Type B pancreatic cell (in vitro differentiated cells): ENCODE measurements at regions not wholly inside any gene's neighbourhood (a gene's known extent, or its start where the extent isn't known, plus 50 kb on each side); places are given as distances from the start of the nearest gene placed in this dataset.

ENCODE experiments used
- DNase-seq: peaks from one replicate; pipeline ENCODE4 v3.0.0; 2021; ENCODE audit warnings: mixed read lengths; ENCODE audit not compliant: unreplicated experiment; ENCODE audit errors: extremely low spot score
- H3K27ac Mint-ChIP-seq: 2 replicates; pipeline ENCODE4 v1.8.0; 2021; ENCODE audit warnings: mild to moderate bottlenecking, mixed read lengths
- H3K27me3 Mint-ChIP-seq: 2 replicates; pipeline ENCODE4 v1.8.0; 2021; ENCODE audit warnings: mixed read lengths
- H3K36me3 Mint-ChIP-seq: 2 replicates; pipeline ENCODE4 v1.8.0; 2021; ENCODE audit warnings: mixed read lengths
- H3K4me1 Mint-ChIP-seq: one replicate; pipeline ENCODE4 v1.8.0; 2021; ENCODE audit warnings: mixed read lengths; ENCODE audit not compliant: unreplicated experiment
- H3K4me3 Mint-ChIP-seq: 2 replicates; pipeline ENCODE4 v1.8.0; 2021; ENCODE audit warnings: mild to moderate bottlenecking, mixed read lengths
- H3K9me3 Mint-ChIP-seq: 2 replicates; pipeline ENCODE4 v1.8.0; 2021; ENCODE audit warnings: mixed read lengths
- CTCF ChIP-seq: fragments of 200-600 bp; sonication (generic); conservative IDR thresholded peaks from 2 replicates; pipeline ENCODE4 v1.5.0; 2021; ENCODE audit warnings: antibody characterized with exemption, mild to moderate bottlenecking

GRCh38 chr6:92635553-92636153 lies 783.7 kb downstream of the EPHA7 start:
- Mint-ChIP-seq H3K27ac (no peak overlapping the region), H3K9me3 (no peaks in the 10 kb centered on the region), H3K27me3 (no peaks in the 10 kb centered on the region), H3K4me1 (no peaks in the 10 kb centered on the region), H3K4me3 (no peak overlapping the region), H3K36me3 (no peaks in the 10 kb centered on the region)
- no peak for TF ChIP-seq CTCF
- DNase-seq: no peak

- no peak overlapping the region for H3K27ac Mint-ChIP-seq
- DNase-seq: no peak
- TF ChIP-seq CTCF: no peak
- H3K36me3 Mint-ChIP-seq: no peaks in the 10 kb centered on the region
- no peaks in the 10 kb centered on the region for H3K4me1 Mint-ChIP-seq
- no peaks in the 10 kb centered on the region for H3K27me3 Mint-ChIP-seq
- H3K4me3 Mint-ChIP-seq: no peak overlapping the region
- no peaks in the 10 kb centered on the region for H3K9me3 Mint-ChIP-seq
These were observed 784.8 kb downstream of the EPHA7 start for GRCh38 chr6:92634561-92634960.

DNA sequence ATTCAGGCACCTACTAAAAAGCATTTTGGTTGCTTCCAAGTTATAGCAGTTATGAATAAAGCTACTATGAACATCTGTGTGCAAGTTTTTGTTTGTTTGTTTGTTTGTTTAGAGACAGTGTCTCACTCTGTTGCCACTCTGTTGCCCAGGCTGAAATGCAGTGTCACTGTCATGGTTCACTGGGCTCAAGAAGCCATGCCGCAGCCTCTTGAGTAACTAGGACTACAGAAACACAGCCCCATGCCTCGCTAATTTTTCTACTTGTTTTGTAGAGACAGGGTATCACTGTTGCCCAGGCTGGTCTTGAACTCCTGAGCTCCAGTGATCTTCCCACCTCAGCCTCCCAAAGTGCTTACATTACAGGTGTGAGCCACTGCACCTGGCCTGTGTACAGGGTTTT lies 795.9 kb downstream of the EPHA7 start:
- Mint-ChIP-seq H3K4me3 (no peak overlapping the region), H3K27me3 (no peaks in the 10 kb centered on the region), H3K27ac (no peak overlapping the region), H3K4me1 (no peaks in the 10 kb centered on the region), H3K9me3 (no peaks in the 10 kb centered on the region), H3K36me3 (no peaks in the 10 kb centered on the region)
- TF ChIP-seq CTCF: no peak
- no peak for DNase-seq

GRCh38 chr6:92617721-92618120 lies 801.6 kb downstream of the EPHA7 start:
- no peak for TF ChIP-seq CTCF
- Mint-ChIP-seq H3K4me3 (no peak overlapping the region), H3K36me3 (no peaks in the 10 kb centered on the region), H3K4me1 (no peaks in the 10 kb centered on the region), H3K9me3 (peaks cover 7% of the 10 kb centered on the region), H3K27me3 (no peaks in the 10 kb centered on the region), H3K27ac (no peak overlapping the region)
- no peak for DNase-seq

DNA sequence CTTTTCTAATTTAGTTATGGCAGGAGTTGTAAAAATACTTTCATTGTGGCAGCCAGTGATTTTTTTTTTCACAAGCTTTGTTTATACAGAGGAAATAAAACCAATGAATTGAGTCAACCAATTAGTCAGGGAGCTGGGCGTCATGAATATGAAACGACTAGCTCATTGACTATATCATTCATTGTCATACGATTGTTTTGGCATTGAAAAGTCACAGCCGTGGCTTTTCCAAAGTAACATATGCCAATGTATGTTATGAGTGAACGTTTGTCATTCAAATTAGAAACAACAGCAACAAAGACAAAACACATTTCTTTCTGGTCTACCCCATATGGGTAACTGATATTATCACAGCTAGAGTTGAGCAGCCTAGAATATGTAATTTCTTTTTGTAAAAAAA lies 810.6 kb downstream of the EPHA7 start:
- no peaks in the 10 kb centered on the region for H3K27me3 Mint-ChIP-seq
- no peak overlapping the region for H3K4me3 Mint-ChIP-seq
- DNase-seq: no peak
- no peaks in the 10 kb centered on the region for H3K36me3 Mint-ChIP-seq
- H3K27ac Mint-ChIP-seq: no peak overlapping the region
- H3K9me3 Mint-ChIP-seq: peaks cover 4% of the 10 kb centered on the region
- H3K4me1 Mint-ChIP-seq: no peaks in the 10 kb centered on the region
- TF ChIP-seq CTCF: no peak

DNA sequence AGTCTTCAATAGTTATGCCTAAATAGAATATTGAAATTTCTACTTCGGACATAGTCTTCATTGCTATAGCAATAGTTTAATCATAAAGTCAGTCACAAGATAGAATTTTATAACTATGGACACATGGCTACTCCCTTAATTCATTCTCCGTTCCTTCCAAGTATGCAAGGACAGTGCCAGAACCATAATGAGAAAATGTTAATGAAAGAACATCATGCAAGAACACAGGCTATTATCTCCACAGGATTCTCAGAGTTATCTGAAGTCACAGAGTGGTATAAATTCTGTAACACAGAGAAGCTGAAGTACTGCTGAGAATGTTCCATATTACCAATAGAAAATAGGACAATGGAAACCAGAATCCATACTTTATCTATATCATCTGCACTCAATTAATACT lies 826.2 kb downstream of the EPHA7 start:
- no peaks in the 10 kb centered on the region for H3K9me3 Mint-ChIP-seq

More for the DNA sequence above, 826.2 kb downstream of the EPHA7 start:
- Mint-ChIP-seq H3K4me1 (no peaks in the 10 kb centered on the region), H3K27ac (no peak overlapping the region), H3K4me3 (no peak overlapping the region), H3K27me3 (no peaks in the 10 kb centered on the region), H3K36me3 (no peaks in the 10 kb centered on the region)
- no peak for DNase-seq
- no peak for TF ChIP-seq CTCF
